ENCODE measurements at regions not wholly inside any gene's neighbourhood (a gene's known extent, or its start where the extent isn't known, plus 50 kb on each side); places are given as distances from the start of the nearest gene placed in this dataset.

DNA sequence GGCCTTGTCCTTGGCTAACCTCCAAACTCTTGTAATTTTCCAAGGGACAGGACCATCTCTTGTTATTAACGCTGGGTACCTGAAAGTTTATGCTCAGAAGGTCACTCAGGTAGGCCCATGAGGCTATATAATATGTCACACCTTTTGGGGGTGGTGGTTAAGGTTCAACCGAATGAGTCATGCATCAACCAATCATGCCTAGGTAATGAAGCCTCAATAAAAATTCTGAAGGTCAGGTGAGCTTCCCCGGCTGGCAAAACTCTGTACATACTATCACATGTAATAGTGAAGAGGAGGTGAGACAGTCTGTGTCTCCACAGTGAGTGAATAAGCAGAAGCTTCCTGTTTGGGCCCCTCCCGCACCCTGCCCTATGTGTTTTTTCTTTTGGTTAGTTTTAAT, 424.9 kb downstream of the PCDH17 start:
- Histone ChIP-seq H2AFZ (ENCODE audit: insufficient read depth, low read length, poor library complexity) (no peak overlapping the region), H4K91ac (ENCODE audit: low read depth, low read length) (no peak overlapping the region), H3K4me1 (ENCODE audit: control insufficient read depth in 1 of 2, insufficient read depth in 2 of 2, low read length in 2 of 2) (no peaks in the 10 kb centered on the region), H3K4me3 (ENCODE audit: low read depth, low read length) (no peak overlapping the region), H3K27ac (ENCODE audit: low read depth, low read length) (no peak overlapping the region), H3K4ac (ENCODE audit: low read depth, low read length) (no peak overlapping the region), H2BK12ac (ENCODE audit: low read length) (no peak overlapping the region), H4K8ac (ENCODE audit: low read depth, low read length) (no peak overlapping the region), H3K18ac (ENCODE audit: low read length) (no peak overlapping the region), H4K12ac (ENCODE audit: low read depth, low read length) (no peak overlapping the region), H3K9ac (ENCODE audit: low read length) (no peak overlapping the region), H3K79me1 (ENCODE audit: low read length) (no peaks in the 10 kb centered on the region), H2AK5ac (ENCODE audit: low read length) (no peak overlapping the region), H3K36me3 (ENCODE audit: control insufficient read depth in 1 of 2, insufficient read depth in 2 of 2, low read length in 2 of 2) (no peaks in the 10 kb centered on the region), H3K9me3 (ENCODE audit: insufficient read depth, low read depth, low read length) (no peaks in the 10 kb centered on the region), H3K14ac (ENCODE audit: low read length) (no peak overlapping the region), H2BK120ac (ENCODE audit: insufficient read depth, low read length, poor library complexity) (no peak overlapping the region), H2BK5ac (ENCODE audit: low read depth, low read length, poor library complexity) (no peak overlapping the region), H3K4me2 (ENCODE audit: low read length) (no peak overlapping the region), H3K79me2 (ENCODE audit: control insufficient read depth, insufficient read depth, low read length, poor library complexity) (no peaks in the 10 kb centered on the region), H3K23ac (ENCODE audit: low read length) (no peak overlapping the region), H3K27me3 (ENCODE audit: insufficient read depth, low read length) (no peaks in the 10 kb centered on the region)
- no peak for DNase-seq
- WGBS (ENCODE audit: extremely low coverage, insufficient coverage, insufficient read length), result no CpG with 5 or more reads among the region's 4 CpGs

DNA sequence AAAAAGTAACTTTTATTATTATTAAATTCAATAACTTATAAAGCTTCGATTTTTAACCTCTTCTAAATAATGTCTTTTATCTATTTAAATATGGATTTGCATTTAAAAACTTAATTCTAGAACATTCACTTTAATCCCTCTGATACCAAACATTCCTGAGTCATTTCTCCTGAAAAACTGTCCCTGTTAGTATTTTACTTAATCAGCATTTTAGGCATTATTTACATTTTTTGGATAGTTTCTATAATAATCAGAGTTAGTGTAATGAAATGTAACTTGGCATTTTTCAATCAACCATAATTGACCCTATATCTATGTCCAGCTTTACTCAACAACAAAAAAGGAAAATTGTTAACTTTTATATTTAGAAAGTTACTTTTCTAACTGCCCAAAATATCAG, 428.1 kb downstream of the PCDH17 start:
- H3K9ac ChIP-seq (ENCODE audit: low read length), result no peak overlapping the region
- H2BK120ac ChIP-seq (ENCODE audit: insufficient read depth, low read length, poor library complexity), result no peak overlapping the region

DNA sequence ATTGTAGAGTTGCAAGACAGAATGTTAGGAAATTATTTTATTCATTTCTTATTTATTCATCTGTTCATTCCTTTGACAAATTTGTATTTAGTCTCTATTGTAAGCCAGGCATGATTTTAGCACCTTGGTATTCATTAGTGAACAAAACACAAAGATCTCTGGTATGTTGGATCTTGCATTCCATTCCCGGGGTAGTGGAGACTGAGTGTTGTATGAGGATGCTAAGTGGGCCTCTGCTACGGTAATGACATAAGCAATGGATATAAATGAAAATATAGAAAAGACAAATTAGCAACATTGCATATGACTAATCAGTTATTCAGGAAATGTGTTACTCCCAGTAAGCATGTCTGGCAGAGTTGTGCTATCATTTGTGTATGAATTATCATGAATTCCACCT, 449.3 kb downstream of the PCDH17 start:
- H3K27me3 ChIP-seq (ENCODE audit: insufficient read depth, low read length), result no peaks in the 10 kb centered on the region
- H3K4me1 ChIP-seq (ENCODE audit: control insufficient read depth in 1 of 2, insufficient read depth in 2 of 2, low read length in 2 of 2), result no peaks in the 10 kb centered on the region
- no peak overlapping the region for H3K23ac ChIP-seq (ENCODE audit: low read length)
- no peak overlapping the region for H2BK5ac ChIP-seq (ENCODE audit: low read depth, low read length, poor library complexity)
- no peak overlapping the region for H3K14ac ChIP-seq (ENCODE audit: low read length)
- H3K9ac ChIP-seq (ENCODE audit: low read length), result no peak overlapping the region
- H4K12ac ChIP-seq (ENCODE audit: low read depth, low read length), result no peak overlapping the region
- no peak overlapping the region for H2BK12ac ChIP-seq (ENCODE audit: low read length)
- H3K9me3 ChIP-seq (ENCODE audit: insufficient read depth, low read depth, low read length), result no peaks in the 10 kb centered on the region
- H3K79me2 ChIP-seq (ENCODE audit: control insufficient read depth, insufficient read depth, low read length, poor library complexity), result no peaks in the 10 kb centered on the region
- H2AFZ ChIP-seq (ENCODE audit: insufficient read depth, low read length, poor library complexity), result no peak overlapping the region
- H3K4ac ChIP-seq (ENCODE audit: low read depth, low read length), result no peak overlapping the region
- no peaks in the 10 kb centered on the region for H3K36me3 ChIP-seq (ENCODE audit: control insufficient read depth in 1 of 2, insufficient read depth in 2 of 2, low read length in 2 of 2)
- no peak overlapping the region for H3K4me3 ChIP-seq (ENCODE audit: low read depth, low read length)
- no peak overlapping the region for H3K4me2 ChIP-seq (ENCODE audit: low read length)
- no CpG with 5 or more reads among the region's 2 CpGs for WGBS (ENCODE audit: extremely low coverage, insufficient coverage, insufficient read length)
- no peak overlapping the region for H3K18ac ChIP-seq (ENCODE audit: low read length)
- H3K27ac ChIP-seq (ENCODE audit: low read depth, low read length), result no peak overlapping the region
- no peak overlapping the region for H4K8ac ChIP-seq (ENCODE audit: low read depth, low read length)
- no peak overlapping the region for H2AK5ac ChIP-seq (ENCODE audit: low read length)
- no peak overlapping the region for H2BK120ac ChIP-seq (ENCODE audit: insufficient read depth, low read length, poor library complexity)
- no peak overlapping the region for H4K91ac ChIP-seq (ENCODE audit: low read depth, low read length)
- DNase-seq, result no peak
- no peaks in the 10 kb centered on the region for H3K79me1 ChIP-seq (ENCODE audit: low read length)

More for the DNA sequence above, 428.1 kb downstream of the PCDH17 start:
- Histone ChIP-seq H3K36me3 (ENCODE audit: control insufficient read depth in 1 of 2, insufficient read depth in 2 of 2, low read length in 2 of 2) (no peaks in the 10 kb centered on the region), H3K79me1 (ENCODE audit: low read length) (no peaks in the 10 kb centered on the region), H4K91ac (ENCODE audit: low read depth, low read length) (no peak overlapping the region), H4K8ac (ENCODE audit: low read depth, low read length) (no peak overlapping the region), H3K4me3 (ENCODE audit: low read depth, low read length) (no peak overlapping the region), H3K27ac (ENCODE audit: low read depth, low read length) (no peak overlapping the region), H2BK12ac (ENCODE audit: low read length) (no peak overlapping the region), H3K4ac (ENCODE audit: low read depth, low read length) (no peak overlapping the region), H3K14ac (ENCODE audit: low read length) (no peak overlapping the region), H2AK5ac (ENCODE audit: low read length) (no peak overlapping the region), H2AFZ (ENCODE audit: insufficient read depth, low read length, poor library complexity) (no peak overlapping the region), H3K18ac (ENCODE audit: low read length) (no peak overlapping the region), H4K12ac (ENCODE audit: low read depth, low read length) (no peak overlapping the region), H3K23ac (ENCODE audit: low read length) (no peak overlapping the region), H3K4me1 (ENCODE audit: control insufficient read depth in 1 of 2, insufficient read depth in 2 of 2, low read length in 2 of 2) (no peaks in the 10 kb centered on the region), H2BK5ac (ENCODE audit: low read depth, low read length, poor library complexity) (no peak overlapping the region), H3K9me3 (ENCODE audit: insufficient read depth, low read depth, low read length) (no peaks in the 10 kb centered on the region), H3K27me3 (ENCODE audit: insufficient read depth, low read length) (no peaks in the 10 kb centered on the region), H3K79me2 (ENCODE audit: control insufficient read depth, insufficient read depth, low read length, poor library complexity) (no peaks in the 10 kb centered on the region), H3K4me2 (ENCODE audit: low read length) (no peak overlapping the region)
- WGBS (ENCODE audit: extremely low coverage, insufficient coverage, insufficient read length), result no CpG with 5 or more reads among the region's 1 CpG
- no peak for DNase-seq

DNA sequence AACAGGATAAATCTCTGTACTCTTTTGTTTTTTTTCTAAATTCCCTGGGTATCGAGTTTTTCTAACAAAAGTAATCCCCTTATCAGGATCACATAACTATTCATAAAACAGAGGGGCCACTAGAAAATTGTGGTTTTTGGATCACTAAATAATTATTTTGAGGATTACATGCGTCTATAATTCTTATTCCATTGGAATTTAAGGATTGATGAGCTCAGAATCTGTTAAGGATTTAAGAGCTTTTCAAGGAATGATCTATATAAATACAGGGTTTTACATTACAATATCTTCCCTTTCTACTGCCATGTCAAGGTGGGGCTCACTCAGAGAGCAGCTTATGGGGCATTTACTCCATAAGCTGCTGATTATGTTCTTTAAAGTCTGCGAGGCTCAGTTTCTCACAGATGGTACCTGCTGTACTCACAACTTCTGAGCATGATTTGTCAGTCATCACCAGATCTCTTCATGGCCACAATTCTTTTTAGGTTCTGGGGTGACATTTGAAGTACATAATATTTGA, 449.8 kb downstream of the PCDH17 start:
- Histone ChIP-seq H3K4ac (ENCODE audit: low read depth, low read length) (no peak overlapping the region), H3K4me3 (ENCODE audit: low read depth, low read length) (no peak overlapping the region), H4K8ac (ENCODE audit: low read depth, low read length) (no peak overlapping the region), H4K12ac (ENCODE audit: low read depth, low read length) (no peak overlapping the region), H3K23ac (ENCODE audit: low read length) (no peak overlapping the region), H3K79me1 (ENCODE audit: low read length) (no peaks in the 10 kb centered on the region), H3K9ac (ENCODE audit: low read length) (no peak overlapping the region), H3K4me2 (ENCODE audit: low read length) (no peak overlapping the region), H4K91ac (ENCODE audit: low read depth, low read length) (no peak overlapping the region), H3K14ac (ENCODE audit: low read length) (no peak overlapping the region), H3K27ac (ENCODE audit: low read depth, low read length) (no peak overlapping the region), H3K18ac (ENCODE audit: low read length) (no peak overlapping the region), H2BK120ac (ENCODE audit: insufficient read depth, low read length, poor library complexity) (no peak overlapping the region), H2AK5ac (ENCODE audit: low read length) (no peak overlapping the region), H2AFZ (ENCODE audit: insufficient read depth, low read length, poor library complexity) (no peak overlapping the region), H3K9me3 (ENCODE audit: insufficient read depth, low read depth, low read length) (no peaks in the 10 kb centered on the region), H3K4me1 (ENCODE audit: control insufficient read depth in 1 of 2, insufficient read depth in 2 of 2, low read length in 2 of 2) (no peaks in the 10 kb centered on the region), H3K79me2 (ENCODE audit: control insufficient read depth, insufficient read depth, low read length, poor library complexity) (no peaks in the 10 kb centered on the region), H3K27me3 (ENCODE audit: insufficient read depth, low read length) (no peaks in the 10 kb centered on the region), H3K36me3 (ENCODE audit: control insufficient read depth in 1 of 2, insufficient read depth in 2 of 2, low read length in 2 of 2) (no peaks in the 10 kb centered on the region), H2BK12ac (ENCODE audit: low read length) (no peak overlapping the region), H2BK5ac (ENCODE audit: low read depth, low read length, poor library complexity) (no peak overlapping the region)
- no CpG with 5 or more reads among the region's 3 CpGs for WGBS (ENCODE audit: extremely low coverage, insufficient coverage, insufficient read length)
- no peak for DNase-seq

Data from trophoblast cell (in vitro differentiated cells and primary cell).